CD4-positive, alpha-beta T cell (primary cell): ENCODE measurements at regions not wholly inside any gene's neighbourhood (a gene's known extent, or its start where the extent isn't known, plus 50 kb on each side); places are given as distances from the start of the nearest gene placed in this dataset.

ENCODE experiments used
- ATAC-seq: fragments of 200-7000 bp; cut with Tn5 transposase; one replicate; pipeline ENCODE4 v1.10.0; 2022; ENCODE audit warnings: mild to moderate bottlenecking; ENCODE audit not compliant: poor library complexity
- CTCF ChIA-PET: fragments of 350-600 bp; sonication (Branson Sonifier 250); formaldehyde crosslinking; loops from one replicate; lab custom pipeline; 2021; ENCODE audit warnings: antibody characterized with exemption, inconsistent platforms; lab: Charles Lee
- POLR2A ChIA-PET: fragments of 350-600 bp; sonication (Branson Sonifier 250); formaldehyde crosslinking; loops from one replicate; lab custom pipeline; 2021; ENCODE audit warnings: antibody characterized with exemption, inconsistent platforms; lab: Charles Lee
- DNase-seq, 14 experiments: peaks; one replicate each; pipeline ENCODE4 v3.0.0-alpha.2; 2013 to 2020; ENCODE audit warnings: mixed read lengths in 2 of 14
- H3K27ac ChIP-seq, 2 donors: one replicate each; pipeline versions ENCODE4 v1.5.1 to v1.7.0; 2013; ENCODE audit warnings: low read length in 2 of 2, low read depth in 1 of 2, mild to moderate bottlenecking in 1 of 2
- H3K27me3 ChIP-seq, 2 experiments: 1 replicate in 1 of 2; 2 replicates in 1 of 2; pipeline versions ENCODE4 v1.6.1 to v1.7.0; 2013; ENCODE audit warnings: low read length in 2 of 2, control low read depth in 1 of 2, mild to moderate bottlenecking in 1 of 2, moderate library complexity in 1 of 2; ENCODE audit not compliant: insufficient read depth in 2 of 2, control insufficient read depth in 1 of 2
- H3K36me3 ChIP-seq: one replicate; pipeline ENCODE4 v1.6.1; 2013; ENCODE audit warnings: low read length, control low read depth; ENCODE audit not compliant: insufficient read depth
- H3K4me1 ChIP-seq: one replicate; pipeline ENCODE4 v1.6.1; 2013; ENCODE audit warnings: low read length, control low read depth; ENCODE audit not compliant: insufficient read depth
- H3K4me3 ChIP-seq: one replicate; pipeline ENCODE4 v1.5.1; 2013; ENCODE audit warnings: mild to moderate bottlenecking, low read length, moderate library complexity
- H3K9me3 ChIP-seq, 2 experiments: 1 replicate in 1 of 2; 2 replicates in 1 of 2; pipeline versions ENCODE4 v1.6.1 to v1.7.0; 2013; ENCODE audit warnings: low read length in 2 of 2, mild to moderate bottlenecking in 2 of 2, control low read depth in 1 of 2, moderate library complexity in 1 of 2; ENCODE audit not compliant: control insufficient read depth in 1 of 2, insufficient read depth in 1 of 2
- H3K27ac Mint-ChIP-seq: one replicate; pipeline ENCODE4 v1.8.0; 2020; ENCODE audit warnings: mixed read lengths
- H3K27me3 Mint-ChIP-seq: one replicate; pipeline ENCODE4 v1.8.0; 2021; ENCODE audit warnings: mixed read lengths
- H3K36me3 Mint-ChIP-seq: one replicate; pipeline ENCODE4 v1.8.0; 2021; ENCODE audit warnings: low read depth, mixed read lengths
- H3K4me1 Mint-ChIP-seq: one replicate; pipeline ENCODE4 v1.8.0; 2021; ENCODE audit warnings: low read depth, mixed read lengths
- H3K4me3 Mint-ChIP-seq: one replicate; pipeline ENCODE4 v1.8.0; 2020; ENCODE audit warnings: mild to moderate bottlenecking, mixed read lengths
- H3K9me3 Mint-ChIP-seq: one replicate; pipeline ENCODE4 v1.8.0; 2020; ENCODE audit warnings: mixed read lengths
- intact Hi-C, 2 experiments: fragments of 100-400 bp; cut with DNase I in 1 of 2; cut with micrococcal nuclease in 1 of 2; formaldehyde crosslinking; loops; one replicate each; pipeline versions ENCODE4 v1.15.1 to v1.9.0; 2023 to 2025; cut with DNase I, micrococcal nuclease
- TF ChIP-seq, protein P1 (sequence below): fragments of 200-600 bp; IDR thresholded peaks from one replicate; pipeline ENCODE4 v1.8.0; 2022; ENCODE audit warnings: antibody characterized with exemption, mild to moderate bottlenecking

DNA sequence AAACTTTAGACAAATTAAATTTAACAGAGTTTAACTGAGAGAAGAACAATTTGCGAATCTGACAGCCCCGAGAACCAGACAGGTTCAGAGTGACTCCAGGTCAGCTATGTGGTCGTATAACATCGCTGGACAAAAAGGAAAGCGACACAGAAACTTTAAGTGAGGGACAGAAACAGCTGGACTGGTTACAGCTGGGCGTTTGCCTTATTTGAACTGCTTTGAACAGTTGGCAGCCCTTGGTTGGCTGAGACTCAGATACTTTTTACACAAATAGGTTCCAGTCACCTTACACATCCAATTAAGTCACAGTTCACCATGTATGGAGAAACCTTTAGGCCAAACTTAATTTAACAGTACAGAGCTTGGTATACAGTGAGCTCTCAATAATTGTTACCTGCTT lies 436.9 kb downstream of the GUCY1A2 start:
- H3K4me3 ChIP-seq: no peak overlapping the region

DNA sequence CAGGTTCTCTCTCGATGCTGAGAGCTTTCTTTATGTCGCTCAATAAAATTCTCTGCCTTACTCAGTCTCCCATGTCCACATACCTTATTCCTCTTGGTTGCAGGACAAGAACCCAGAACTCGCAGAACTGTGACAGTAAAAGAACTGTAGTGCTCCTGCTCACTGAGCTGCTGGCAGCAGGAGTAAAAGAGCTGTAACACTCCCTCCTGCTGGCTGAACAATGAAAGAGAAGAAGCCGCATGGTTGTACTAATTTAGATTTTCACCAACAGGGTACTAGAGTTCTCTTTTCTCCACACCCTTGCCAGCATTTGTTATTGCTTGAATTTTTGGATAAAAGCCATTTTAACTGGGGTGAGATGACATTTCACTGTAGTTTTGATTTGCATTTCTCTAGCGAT lies 433.2 kb downstream of the GUCY1A2 start:
- H3K27ac Mint-ChIP-seq: no peak overlapping the region
- no peaks in the 10 kb centered on the region for H3K36me3 Mint-ChIP-seq
- no peaks in the 10 kb centered on the region for H3K9me3 ChIP-seq
- ChIA-PET POLR2A (no interaction called here), CTCF (no interaction called here)
- H3K4me3 Mint-ChIP-seq: no peak overlapping the region
- no peaks in the 10 kb centered on the region for H3K27me3 Mint-ChIP-seq
- intact Hi-C loops: no loop called here
- no peaks in the 10 kb centered on the region for H3K9me3 Mint-ChIP-seq
- no peak overlapping the region for H3K4me3 ChIP-seq
- ATAC-seq (no peak), DNase-seq (no peak)
- no peaks in the 10 kb centered on the region for H3K4me1 Mint-ChIP-seq
- H3K27me3 ChIP-seq: no peaks in the 10 kb centered on the region
- H3K27ac ChIP-seq: no peak overlapping the region
- TF ChIP-seq, protein P1, sequence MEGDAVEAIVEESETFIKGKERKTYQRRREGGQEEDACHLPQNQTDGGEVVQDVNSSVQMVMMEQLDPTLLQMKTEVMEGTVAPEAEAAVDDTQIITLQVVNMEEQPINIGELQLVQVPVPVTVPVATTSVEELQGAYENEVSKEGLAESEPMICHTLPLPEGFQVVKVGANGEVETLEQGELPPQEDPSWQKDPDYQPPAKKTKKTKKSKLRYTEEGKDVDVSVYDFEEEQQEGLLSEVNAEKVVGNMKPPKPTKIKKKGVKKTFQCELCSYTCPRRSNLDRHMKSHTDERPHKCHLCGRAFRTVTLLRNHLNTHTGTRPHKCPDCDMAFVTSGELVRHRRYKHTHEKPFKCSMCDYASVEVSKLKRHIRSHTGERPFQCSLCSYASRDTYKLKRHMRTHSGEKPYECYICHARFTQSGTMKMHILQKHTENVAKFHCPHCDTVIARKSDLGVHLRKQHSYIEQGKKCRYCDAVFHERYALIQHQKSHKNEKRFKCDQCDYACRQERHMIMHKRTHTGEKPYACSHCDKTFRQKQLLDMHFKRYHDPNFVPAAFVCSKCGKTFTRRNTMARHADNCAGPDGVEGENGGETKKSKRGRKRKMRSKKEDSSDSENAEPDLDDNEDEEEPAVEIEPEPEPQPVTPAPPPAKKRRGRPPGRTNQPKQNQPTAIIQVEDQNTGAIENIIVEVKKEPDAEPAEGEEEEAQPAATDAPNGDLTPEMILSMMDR: no peak
- H3K36me3 ChIP-seq: no peaks in the 10 kb centered on the region
- H3K4me1 ChIP-seq: no peaks in the 10 kb centered on the region

More for the DNA sequence above, 436.9 kb downstream of the GUCY1A2 start:
- Mint-ChIP-seq H3K4me3 (no peak overlapping the region), H3K27me3 (no peaks in the 10 kb centered on the region), H3K36me3 (no peaks in the 10 kb centered on the region), H3K9me3 (peaks cover 11% of the 10 kb centered on the region), H3K27ac (no peak overlapping the region), H3K4me1 (no peaks in the 10 kb centered on the region)
- CTCF ChIA-PET: no interaction called here
- H3K27me3 ChIP-seq: no peaks in the 10 kb centered on the region
- peaks cover 0 to 4% of the 10 kb centered on the region in 2 experiments for H3K9me3 ChIP-seq
- H3K4me1 ChIP-seq: no peaks in the 10 kb centered on the region
- no peaks in the 10 kb centered on the region for H3K36me3 ChIP-seq
- POLR2A ChIA-PET: no interaction called here
- ATAC-seq (no peak), DNase-seq (no peak)
- TF ChIP-seq, protein P1: no peak
- H3K27ac ChIP-seq: no peak overlapping the region
- intact Hi-C loops: no loop called here

DNA sequence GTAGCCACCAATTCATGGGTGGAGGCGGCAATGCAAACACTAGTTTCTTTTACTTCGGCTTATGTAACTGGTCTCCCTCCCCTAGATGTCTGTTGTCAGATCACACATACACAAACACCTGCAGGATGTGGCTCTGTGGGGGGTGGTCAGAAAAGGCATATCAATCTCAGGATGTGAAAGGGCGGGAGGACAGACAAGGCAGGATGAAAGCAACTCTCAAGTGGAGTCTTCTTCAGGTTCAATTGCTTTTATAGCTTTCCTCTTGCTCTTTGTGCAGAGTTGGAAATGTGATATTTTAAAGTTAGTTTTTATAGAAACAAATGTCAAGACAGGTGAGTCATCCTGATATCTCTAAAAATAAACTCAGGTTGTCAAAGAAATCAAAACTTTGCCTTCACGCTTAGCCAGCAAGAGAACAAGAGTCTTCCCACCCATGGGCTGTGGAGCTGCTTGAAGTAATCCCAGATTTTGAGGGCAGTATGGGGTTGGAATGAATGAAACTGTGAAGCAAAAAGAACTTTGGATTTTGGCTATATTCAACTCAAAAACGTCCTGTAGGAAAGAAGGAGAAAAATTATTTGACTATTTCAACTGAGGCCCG lies 423.4 kb downstream of the GUCY1A2 start:
- TF ChIP-seq, protein P1: no peak
- no peaks in the 10 kb centered on the region for H3K36me3 ChIP-seq
- Mint-ChIP-seq H3K4me1 (no peaks in the 10 kb centered on the region), H3K4me3 (no peak overlapping the region), H3K27ac (no peak overlapping the region), H3K36me3 (no peaks in the 10 kb centered on the region), H3K27me3 (no peaks in the 10 kb centered on the region), H3K9me3 (peaks cover 4% of the 10 kb centered on the region)
- H3K27ac ChIP-seq: no peak overlapping the region
- no peak for ATAC-seq
- ChIA-PET CTCF (no interaction called here), POLR2A (no interaction called here)
- H3K4me3 ChIP-seq: no peak overlapping the region
- H3K4me1 ChIP-seq: no peaks in the 10 kb centered on the region
- intact Hi-C loops: no loop called here
- peaks cover 0 to 4% of the 10 kb centered on the region in 2 experiments for H3K9me3 ChIP-seq
- H3K27me3 ChIP-seq: no peaks in the 10 kb centered on the region
- no peak for DNase-seq
